ENCODE measurements at regions not wholly inside any gene's neighbourhood (a gene's known extent, or its start where the extent isn't known, plus 50 kb on each side); places are given as distances from the start of the nearest gene placed in this dataset.

GRCh38 chr12:124474709-124475108, 92.7 kb downstream of the NCOR2 start:
- no peak for DNase-seq (ENCODE audit: low spot score)
- ChIA-PET POLR2A (no interaction called here), CTCF (no interaction called here)
- Mint-ChIP-seq H3K27ac (no peak overlapping the region), H3K4me1 (peaks cover 6% of the 10 kb centered on the region; the same call in 1 of the 2 replicates), H3K36me3 (peaks cover 80% of the 10 kb centered on the region), H3K27me3 (ENCODE audit: low read depth) (no peaks in the 10 kb centered on the region), H3K9me3 (peaks cover 19% of the 10 kb centered on the region), H3K4me3 (no peak overlapping the region)
- TF ChIP-seq TEAD1 (CRISPR knock-in tag; IDR thresholded peaks at IDR 0.05) (no peak), STAT6 (CRISPR knock-in tag; conservative IDR thresholded peaks at IDR 0.05; ENCODE audit: low read depth) (no peak), FOXJ3 (CRISPR knock-in tag; IDR thresholded peaks at IDR 0.05; ENCODE audit: borderline replicate concordance) (no peak), ZNF423 (CRISPR knock-in tag; IDR thresholded peaks at IDR 0.05) (no peak), E2F1 (CRISPR knock-in tag; IDR thresholded peaks at IDR 0.05) (no peak), ZNF317 (CRISPR knock-in tag; IDR thresholded peaks at IDR 0.05; ENCODE audit: borderline replicate concordance, low read depth) (no peak), E2F5 (CRISPR knock-in tag; IDR thresholded peaks at IDR 0.05) (no peak), ZNF532 (CRISPR knock-in tag; IDR thresholded peaks at IDR 0.05; ENCODE audit: borderline replicate concordance) (no peak), SOX15 (CRISPR knock-in tag; IDR thresholded peaks at IDR 0.05) (no peak), ZNF671 (CRISPR knock-in tag; IDR thresholded peaks at IDR 0.05) (no peak), ESRRA (CRISPR knock-in tag; IDR thresholded peaks at IDR 0.05; ENCODE audit: borderline replicate concordance) (no peak), IRF2 (CRISPR knock-in tag; IDR thresholded peaks at IDR 0.05; ENCODE audit: borderline replicate concordance, low read depth) (no peak), PRRX2 (CRISPR knock-in tag; IDR thresholded peaks at IDR 0.05) (no peak), ELF4 (CRISPR knock-in tag; IDR thresholded peaks at IDR 0.05; ENCODE audit: low read depth) (no peak), ATF1 (CRISPR knock-in tag; IDR thresholded peaks at IDR 0.05) (no peak), KAT7 (CRISPR knock-in tag; IDR thresholded peaks at IDR 0.05; ENCODE audit: borderline replicate concordance) (no peak), TEAD4 (CRISPR knock-in tag; IDR thresholded peaks at IDR 0.05) (no peak), SMAD3 (CRISPR knock-in tag; IDR thresholded peaks at IDR 0.05; ENCODE audit: borderline replicate concordance) (no peak)
- ATAC-seq: no peak

Data from WTC11 (cell line).